HCEC 1CT (cell line): ENCODE measurements at regions not wholly inside any gene's neighbourhood (a gene's known extent, or its start where the extent isn't known, plus 50 kb on each side); places are given as distances from the start of the nearest gene placed in this dataset.
"Not testable (repeated sequence)": the region's sequence is repeated elsewhere in the genome, so short reads cannot be mapped to it uniquely, and the experiment has no call there.

Source experiments
- DNase-seq: peaks from one replicate; pipeline ENCODE4 v3.0.0-alpha.2; 2017

- no peak for DNase-seq
These were observed 434.0 kb upstream of the RUNX1 start for GRCh38 chr21:35482933-35483662.

GRCh38 chr21:35482096-35482495 is 433.0 kb upstream of the RUNX1 start:
- no peak for DNase-seq

DNA sequence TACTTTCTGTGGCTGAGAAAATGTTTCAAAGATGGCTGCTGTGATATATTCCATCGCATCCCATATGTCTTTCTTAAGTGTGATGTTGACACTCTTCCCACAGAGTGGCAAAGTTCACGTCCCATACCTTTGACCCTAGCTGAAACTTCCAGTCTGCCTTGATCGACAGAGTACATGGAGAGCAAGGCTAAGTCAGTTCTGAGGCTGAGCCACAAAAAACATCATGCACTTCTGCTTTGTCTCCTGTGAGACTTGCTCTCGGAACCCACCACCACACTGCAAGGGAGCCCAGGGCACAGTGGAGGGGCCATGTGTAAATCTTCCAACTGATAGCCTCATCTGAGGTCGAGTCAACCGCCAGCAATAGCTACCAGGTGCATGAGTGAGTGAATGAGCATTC is 431.9 kb upstream of the RUNX1 start:
- DNase-seq: no peak

DNA sequence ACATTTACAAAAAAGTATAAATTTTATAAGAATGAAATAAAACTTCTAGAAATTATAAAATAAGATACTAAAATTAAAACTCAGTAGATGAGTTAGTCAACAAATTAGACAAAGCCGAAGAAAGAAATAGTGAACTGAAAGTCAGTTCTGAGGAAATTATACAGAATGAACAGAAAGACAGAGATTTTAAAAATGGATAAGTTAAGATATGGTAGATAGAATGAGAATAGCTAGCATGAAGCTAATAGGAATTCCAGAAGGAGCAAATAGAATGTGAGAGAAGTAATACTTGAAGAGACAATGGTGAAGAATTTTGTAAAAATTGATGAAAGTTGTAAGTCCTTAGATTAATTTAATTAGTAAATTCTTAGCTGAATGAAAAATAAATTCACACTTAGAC is 430.4 kb upstream of the RUNX1 start:
- no peak for DNase-seq

- no peak for DNase-seq
These were observed 430.0 kb upstream of the RUNX1 start for GRCh38 chr21:35479065-35479448.

DNA sequence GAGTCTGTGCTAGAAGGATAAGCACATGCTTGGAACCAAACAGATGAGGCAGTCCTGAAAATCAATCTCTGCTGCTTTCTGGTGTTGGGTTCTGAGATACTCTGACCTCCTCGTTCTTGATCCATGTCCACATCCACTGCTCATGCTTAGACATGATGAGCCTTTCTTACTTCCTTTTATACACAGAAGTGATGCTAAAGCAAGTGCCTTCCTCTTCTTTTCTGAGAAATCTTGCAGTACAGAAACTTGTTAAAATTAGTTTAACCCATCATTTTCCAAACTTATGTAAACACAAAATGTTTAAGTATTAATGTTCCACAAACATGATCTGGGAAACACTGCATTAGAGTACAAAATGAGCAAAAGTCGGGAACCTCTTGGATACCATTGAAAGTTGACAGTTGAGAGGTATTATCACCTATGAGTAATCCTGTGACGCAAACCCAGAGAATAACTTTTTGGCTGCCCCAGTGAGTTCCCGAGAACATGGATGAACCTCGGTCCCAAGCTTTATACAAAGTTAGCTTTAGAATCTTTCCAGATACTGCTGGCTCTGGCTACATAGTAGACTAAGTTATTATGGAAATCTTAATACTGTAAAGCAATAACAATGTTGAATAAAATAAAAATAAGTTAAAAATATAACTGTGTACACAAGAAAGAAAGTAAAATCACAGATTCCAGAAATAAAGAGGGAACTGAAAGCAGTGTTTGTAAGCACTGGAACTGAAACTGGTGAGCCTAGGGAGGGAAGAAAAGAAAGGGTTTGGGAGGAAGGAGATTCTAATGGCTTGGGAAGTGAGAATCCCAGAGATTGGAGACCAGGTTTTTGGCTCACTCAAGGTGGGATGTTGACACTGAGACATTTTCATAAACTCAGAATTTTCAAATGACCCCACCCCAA is 429.3 kb upstream of the RUNX1 start:
- DNase-seq: peak; percentile 68

GRCh38 chr21:35477622-35478021 is 428.5 kb upstream of the RUNX1 start:
- no peak for DNase-seq

DNA sequence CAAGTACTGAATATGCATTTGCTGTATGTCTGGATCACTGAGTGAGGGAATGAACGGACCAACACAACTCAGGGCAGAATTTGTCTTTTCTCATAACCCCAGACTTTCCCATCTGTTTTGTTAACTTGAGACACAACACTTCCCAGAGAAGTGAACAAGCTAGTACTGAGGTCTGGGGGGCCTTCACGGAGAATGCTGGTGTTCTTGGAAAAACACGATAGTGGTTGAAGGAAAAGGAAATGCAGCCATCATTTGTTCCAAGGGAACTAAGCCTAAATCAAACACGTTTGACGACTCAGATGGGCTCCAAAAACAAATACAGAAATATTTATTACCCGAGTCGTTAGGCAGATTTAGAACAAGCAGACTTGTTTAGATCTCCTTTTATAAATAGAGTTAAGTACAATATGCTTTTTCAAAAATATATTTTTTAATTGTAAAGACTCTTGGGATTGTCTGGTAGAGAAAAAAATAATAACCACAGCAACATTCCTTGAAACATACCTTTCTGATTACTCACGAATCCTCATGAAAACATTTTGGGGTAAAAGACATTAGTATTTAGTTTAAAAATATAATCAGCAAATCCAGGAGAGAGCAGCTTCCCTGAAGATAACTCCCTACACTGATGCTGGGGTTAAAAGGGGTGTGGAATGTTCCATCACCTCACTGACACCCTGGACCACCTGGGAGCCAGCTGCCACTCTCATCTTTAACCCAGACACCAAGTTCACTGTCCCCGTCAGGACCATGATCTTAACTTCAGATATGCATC is 427.7 kb upstream of the RUNX1 start:
- DNase-seq: peak; percentile 80

GRCh38 chr21:35475762-35476161 is 426.7 kb upstream of the RUNX1 start:
- DNase-seq: peak; percentile 89

DNA sequence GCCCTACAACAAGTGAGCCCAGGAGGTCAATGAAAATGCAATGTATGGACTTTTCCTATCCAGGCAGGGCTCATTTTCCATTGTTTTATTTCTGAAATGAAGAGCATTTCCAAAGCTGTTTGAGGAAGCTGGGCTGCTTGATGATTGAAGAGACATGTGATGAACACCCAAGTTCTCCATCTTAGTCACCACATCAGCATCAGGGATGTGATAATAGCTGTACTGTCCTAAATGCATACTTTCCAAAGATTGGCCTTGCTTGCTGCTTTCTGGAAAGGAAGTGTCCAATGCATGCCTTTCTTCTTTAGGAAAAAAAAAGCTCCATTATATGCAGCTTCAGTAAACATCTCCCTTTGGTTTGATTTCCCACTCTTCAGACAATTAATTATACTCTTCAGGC is 425.9 kb upstream of the RUNX1 start:
- peak; percentile 71 for DNase-seq

GRCh38 chr21:35473496-35473895 is 424.4 kb upstream of the RUNX1 start:
- DNase-seq: no peak

- DNase-seq: no peak
These were observed 421.4 kb upstream of the RUNX1 start for GRCh38 chr21:35470522-35470921.

- no peak for DNase-seq
These were observed 420.4 kb upstream of the RUNX1 start for GRCh38 chr21:35469498-35469897.

- DNase-seq: no peak
These were observed 419.9 kb upstream of the RUNX1 start for GRCh38 chr21:35468991-35469390.

DNA sequence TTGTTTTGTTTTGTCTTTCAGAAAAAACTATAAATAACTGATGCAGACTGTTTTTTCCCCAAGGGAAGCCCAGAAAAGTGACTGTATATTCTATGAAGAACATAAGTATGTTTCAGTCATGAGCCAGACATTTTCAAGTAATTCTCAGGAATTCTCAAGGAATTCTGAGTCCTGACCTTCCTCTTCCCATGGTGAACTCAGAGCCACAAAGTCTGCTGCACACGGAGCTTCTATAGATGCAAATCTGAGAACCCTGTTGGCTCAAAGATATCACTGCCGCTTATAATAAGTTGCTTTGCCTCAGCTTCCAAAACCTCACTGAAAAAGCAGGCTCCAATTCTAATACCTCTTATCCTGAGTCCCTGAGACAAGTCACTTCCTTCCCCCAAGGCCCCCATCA is 418.5 kb upstream of the RUNX1 start:
- DNase-seq: no peak

- DNase-seq: not testable (repeated sequence)
These were observed 417.6 kb upstream of the RUNX1 start for GRCh38 chr21:35466681-35467080.

DNA sequence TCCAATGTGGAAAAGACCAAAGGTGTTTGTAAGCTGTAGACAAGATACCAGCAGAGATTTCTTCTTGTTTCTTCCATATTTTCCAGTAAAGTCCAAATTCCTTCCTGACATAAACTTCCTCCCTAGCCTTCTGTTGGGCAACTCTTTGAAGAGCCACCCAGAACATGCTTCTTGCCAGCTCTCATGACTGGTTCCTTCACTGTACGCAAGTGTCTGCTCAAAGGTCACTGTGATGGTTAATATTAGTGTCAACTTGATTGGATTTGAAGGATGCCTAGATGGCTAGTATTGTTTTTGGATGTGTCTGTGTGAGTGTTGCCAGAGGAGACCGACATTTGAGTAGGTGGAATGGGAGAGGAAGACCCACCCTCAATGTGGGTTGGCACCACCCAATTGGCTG is 416.6 kb upstream of the RUNX1 start:
- DNase-seq: no peak

DNA sequence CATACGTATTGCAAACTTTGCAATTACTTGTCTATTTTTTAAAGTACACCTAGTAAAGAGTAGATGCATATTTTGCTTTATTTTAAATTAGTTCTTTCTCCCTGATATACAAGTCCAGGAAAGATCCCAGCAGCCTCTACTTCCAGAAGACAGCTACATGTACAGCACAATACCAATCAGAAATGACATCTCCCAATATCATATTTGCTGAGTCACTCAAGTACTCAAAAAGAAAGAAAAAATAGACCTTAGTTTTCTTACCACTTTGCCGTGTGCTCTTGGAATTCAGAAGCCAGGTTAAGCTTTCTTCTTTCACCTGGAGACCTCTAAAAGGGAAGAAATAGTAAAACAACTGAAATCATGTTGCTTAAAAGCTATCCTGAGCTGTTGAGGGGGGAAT is 412.6 kb upstream of the RUNX1 start:
- no peak for DNase-seq

DNA sequence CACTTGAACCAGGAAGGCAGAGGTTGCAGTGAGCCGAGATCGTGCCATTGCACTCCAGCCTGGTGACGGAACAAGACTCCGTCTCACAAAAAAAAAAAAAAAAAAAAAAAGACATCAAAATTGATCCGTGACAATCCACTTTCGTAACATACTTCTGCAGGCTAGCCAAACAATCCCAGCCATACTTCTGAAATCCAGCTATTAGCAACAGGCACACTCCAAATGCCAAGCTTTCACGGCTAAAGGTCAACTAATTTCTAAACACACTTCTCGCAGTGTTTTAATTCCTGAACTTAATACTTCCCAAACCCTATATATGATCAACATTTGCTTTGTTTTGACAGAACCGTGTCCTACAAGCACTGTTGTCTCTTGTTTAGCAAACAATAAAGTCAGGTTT is 411.3 kb upstream of the RUNX1 start:
- no peak for DNase-seq

DNA sequence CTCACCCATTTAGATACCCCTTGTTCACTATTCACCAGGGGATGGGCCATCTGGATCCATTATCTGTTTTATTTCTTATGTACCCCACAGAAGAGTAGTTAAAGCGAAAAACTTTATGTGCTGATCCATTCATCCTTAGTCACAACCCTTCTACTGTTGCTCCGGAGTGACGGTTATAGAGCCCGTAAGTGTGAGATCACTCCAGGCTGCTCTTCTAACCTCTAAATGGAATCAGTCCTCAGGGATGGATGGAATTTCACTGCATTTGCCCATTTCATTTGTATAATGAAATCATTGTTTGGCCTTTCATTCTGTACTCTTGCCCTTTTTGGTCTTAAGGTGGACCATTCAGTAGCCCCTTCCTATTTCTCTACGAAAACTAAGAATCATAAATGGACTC is 409.3 kb upstream of the RUNX1 start:
- no peak for DNase-seq

DNA sequence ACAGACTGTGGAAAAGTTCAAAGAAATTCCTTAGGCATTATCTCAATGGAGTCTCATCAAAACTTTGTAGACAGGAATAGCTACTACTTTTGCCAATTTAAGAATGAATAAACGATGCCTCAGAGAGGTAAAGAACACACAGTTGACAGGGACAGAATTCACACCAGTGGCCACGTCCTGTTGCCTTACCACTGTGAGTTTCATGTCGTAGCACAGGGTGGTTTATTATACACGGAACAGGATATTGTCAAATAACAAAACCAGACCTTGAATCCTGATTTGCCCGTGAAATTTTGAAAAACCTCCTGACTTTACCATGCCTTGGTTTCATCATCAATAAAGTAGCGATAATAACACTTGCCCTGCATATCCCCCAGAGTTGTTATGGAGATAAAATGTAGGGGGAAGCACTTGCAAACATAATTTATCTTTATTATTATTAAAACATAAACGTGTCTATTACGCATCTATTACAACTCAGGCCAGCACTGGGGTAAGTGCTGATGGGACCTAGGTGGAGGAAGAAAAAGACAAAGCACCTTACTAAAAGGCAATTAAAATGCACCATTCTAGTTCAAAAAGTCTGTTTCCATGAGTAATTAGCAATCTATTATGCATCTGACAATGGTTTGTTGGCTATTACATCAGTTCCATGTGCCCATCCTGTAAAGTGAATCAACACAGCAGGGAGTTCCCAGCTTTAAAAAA is 408.1 kb upstream of the RUNX1 start:
- DNase-seq: no peak

DNA sequence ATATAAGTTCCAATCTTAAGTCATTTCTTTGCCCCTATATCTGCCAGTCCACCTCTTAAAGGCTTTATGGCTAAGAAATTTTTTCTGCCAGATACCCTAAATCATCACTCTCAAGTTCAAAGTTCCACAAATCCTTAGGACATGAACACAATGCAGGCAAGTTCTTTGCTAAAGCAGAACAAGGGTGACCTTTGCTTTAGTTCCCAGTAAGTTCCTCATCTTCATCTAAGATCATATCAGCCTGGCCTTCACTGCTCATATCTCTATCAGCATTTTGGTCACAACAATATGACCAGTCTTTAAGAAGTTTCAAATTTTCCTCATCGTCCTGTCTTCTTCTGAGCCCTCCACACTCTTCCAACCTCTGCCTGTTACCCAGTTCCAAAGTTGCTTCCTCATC is 402.2 kb upstream of the RUNX1 start:
- no peak for DNase-seq

GRCh38 chr21:35450830-35451229 is 401.7 kb upstream of the RUNX1 start:
- DNase-seq: no peak
